ENCODE measurements at regions not wholly inside any gene's neighbourhood (a gene's known extent, or its start where the extent isn't known, plus 50 kb on each side); places are given as distances from the start of the nearest gene placed in this dataset.

DNA sequence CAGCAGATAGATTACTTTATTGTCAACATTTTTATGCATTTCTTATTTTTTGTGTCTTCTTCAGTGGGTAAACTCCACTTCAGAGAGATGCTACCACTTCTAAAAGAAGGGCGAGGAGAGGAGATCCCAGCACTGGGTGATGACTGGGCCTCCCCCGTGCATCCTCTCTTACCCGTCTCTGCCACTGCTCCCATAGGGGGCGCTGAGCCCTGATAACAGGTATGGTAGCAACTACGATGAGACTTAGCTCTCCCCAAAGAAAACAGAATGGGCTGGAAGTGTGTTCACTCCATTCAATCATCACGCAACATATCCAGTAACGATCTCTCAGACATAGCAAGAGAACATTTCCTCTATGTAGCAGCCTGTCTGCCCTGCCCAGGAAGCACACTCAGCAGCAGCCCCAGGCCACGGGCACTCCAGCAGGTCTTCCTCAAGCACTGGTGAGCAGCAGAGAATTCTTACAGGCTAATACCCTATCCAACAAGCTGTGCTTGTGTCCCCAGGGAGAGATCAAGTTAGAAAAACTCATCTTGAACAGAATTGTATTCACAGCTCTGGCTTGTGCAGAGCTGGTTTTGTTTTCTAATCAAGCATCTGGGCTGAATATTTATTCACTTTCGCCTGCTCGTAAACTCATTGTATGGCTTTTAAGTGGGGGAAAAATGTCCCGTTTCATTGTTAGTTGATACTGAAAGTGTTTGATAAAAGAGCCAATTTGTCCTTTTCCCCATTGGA lies 533.1 kb upstream of the CDH4 start:
- in situ Hi-C loops (cut with HindIII; ENCODE audit: low sequenced_read_pairs), result no loop called here

- in situ Hi-C loops (cut with HindIII; ENCODE audit: low sequenced_read_pairs), result no loop called here
These were observed 526.7 kb upstream of the CDH4 start for GRCh38 chr20:60725311-60725906.

GRCh38 chr20:60727425-60727824 lies 524.6 kb upstream of the CDH4 start:
- in situ Hi-C loops (cut with HindIII; ENCODE audit: low sequenced_read_pairs), result no loop called here

DNA sequence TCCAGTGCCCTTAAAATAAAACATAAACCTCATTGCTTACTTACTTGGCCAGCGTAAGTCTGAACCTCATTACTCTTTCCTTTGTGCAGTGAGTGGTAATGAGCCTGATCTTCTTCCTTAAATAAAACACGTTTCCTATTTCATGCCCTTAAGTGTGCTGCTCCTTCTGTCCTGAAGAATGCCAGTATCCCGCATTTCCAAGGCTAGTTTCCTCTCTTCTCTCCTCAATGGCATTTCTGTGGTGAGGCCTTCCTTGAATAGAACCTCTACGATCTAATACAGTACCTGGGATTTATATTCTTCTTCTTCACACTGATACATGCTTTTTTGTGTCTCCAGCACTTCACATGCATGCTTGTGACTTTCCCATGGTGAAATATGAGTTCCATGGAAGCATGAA lies 523.4 kb upstream of the CDH4 start:
- in situ Hi-C loops (cut with HindIII; ENCODE audit: low sequenced_read_pairs), result no loop called here

- in situ Hi-C loops (cut with HindIII; ENCODE audit: low sequenced_read_pairs), result no loop called here
These were observed 522.7 kb upstream of the CDH4 start for GRCh38 chr20:60729135-60729900.

GRCh38 chr20:60732322-60732721 lies 519.7 kb upstream of the CDH4 start:
- in situ Hi-C loops (cut with HindIII; ENCODE audit: low sequenced_read_pairs), result no loop called here

GRCh38 chr20:60748086-60748485 lies 504.0 kb upstream of the CDH4 start:
- in situ Hi-C loops (cut with HindIII; ENCODE audit: low sequenced_read_pairs), result no loop called here

- in situ Hi-C loops (cut with HindIII; ENCODE audit: low sequenced_read_pairs), result no loop called here
These were observed 502.1 kb upstream of the CDH4 start for GRCh38 chr20:60749804-60750602.

- in situ Hi-C loops (cut with HindIII; ENCODE audit: low sequenced_read_pairs), result no loop called here
These were observed 501.2 kb upstream of the CDH4 start for GRCh38 chr20:60750909-60751308.

DNA sequence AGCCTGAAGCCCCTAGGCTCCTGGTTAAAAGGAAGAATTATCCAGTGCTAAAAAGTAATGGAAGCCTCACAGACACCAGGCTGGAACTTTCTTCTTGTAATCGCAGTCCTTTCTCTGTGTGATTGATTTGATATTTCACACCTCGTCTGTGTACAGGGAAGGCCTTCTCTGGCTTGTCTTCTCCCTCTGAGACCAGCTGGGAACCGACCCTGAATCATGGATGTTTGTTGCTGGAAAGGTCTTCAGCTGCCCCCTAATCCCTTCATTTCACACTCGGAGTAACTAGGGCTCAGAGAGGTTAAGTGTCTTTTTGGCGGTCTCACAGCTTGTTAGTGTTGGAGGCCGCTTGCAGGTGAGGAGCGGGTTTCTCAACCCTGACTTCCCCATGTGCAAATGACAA lies 500.2 kb upstream of the CDH4 start:
- in situ Hi-C loops (cut with HindIII; ENCODE audit: low sequenced_read_pairs), result no loop called here

GRCh38 chr20:60752741-60753420 lies 499.2 kb upstream of the CDH4 start:
- in situ Hi-C loops (cut with HindIII; ENCODE audit: low sequenced_read_pairs), result no loop called here

DNA sequence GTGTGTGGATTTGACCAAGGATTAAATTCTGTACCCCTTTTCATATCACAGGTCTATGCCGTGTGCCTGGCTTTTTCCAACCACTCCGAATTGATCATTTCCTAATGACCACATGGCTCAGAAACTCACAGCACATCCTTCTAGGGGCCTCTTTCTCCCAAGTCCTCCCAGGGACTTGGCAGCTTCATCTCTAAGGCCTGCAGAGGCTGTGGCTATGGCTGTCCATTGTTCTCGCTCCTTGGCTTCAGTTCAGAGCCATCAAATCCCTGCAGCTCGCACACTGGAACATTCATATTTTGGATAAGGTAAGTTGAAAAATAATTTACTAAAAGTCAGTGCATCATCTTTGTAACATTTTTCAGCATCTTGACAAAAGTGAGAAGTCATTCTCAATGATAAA lies 497.2 kb upstream of the CDH4 start:
- in situ Hi-C loops (cut with HindIII; ENCODE audit: low sequenced_read_pairs), result no loop called here

GRCh38 chr20:60759651-60760050 lies 492.4 kb upstream of the CDH4 start:
- in situ Hi-C loops (cut with HindIII; ENCODE audit: low sequenced_read_pairs), result no loop called here

DNA sequence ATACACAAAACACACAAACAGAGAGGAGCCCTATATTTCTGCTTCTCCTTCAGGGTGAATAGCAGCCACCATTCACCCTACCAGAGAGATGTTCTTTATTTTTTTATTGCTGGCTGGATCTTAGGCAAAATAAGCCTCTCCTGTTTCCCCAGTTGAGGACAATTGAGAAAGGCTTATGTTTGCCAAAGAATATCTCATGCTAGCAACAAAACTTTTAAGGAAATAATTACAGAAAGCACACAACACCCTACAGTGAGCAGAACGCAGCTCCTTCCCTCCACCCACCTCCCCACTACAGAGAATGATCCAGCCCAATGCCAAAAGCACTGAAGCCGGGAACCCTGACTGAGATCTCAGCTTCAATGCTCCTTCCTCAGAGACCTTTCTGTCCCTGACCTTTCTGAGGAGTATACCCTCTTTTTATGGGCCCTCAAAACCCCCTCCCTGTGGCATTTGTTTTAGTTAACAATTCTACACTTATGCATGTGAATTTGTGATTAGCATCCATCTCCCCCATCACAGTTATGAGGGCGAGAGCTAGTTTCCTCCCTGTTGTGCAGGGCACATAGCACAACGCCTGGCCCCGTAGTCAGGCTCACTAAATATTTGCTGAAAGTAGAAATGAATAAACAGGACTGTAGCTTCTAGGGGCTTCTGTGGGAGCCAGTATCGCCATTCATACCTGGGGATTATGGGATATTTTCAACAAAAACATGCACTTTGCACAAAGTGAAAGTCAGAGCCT lies 491.6 kb upstream of the CDH4 start:
- in situ Hi-C loops (cut with HindIII; ENCODE audit: low sequenced_read_pairs), result no loop called here

- in situ Hi-C loops (cut with HindIII; ENCODE audit: low sequenced_read_pairs), result no loop called here
These were observed 491.0 kb upstream of the CDH4 start for GRCh38 chr20:60761056-60761455.

DNA sequence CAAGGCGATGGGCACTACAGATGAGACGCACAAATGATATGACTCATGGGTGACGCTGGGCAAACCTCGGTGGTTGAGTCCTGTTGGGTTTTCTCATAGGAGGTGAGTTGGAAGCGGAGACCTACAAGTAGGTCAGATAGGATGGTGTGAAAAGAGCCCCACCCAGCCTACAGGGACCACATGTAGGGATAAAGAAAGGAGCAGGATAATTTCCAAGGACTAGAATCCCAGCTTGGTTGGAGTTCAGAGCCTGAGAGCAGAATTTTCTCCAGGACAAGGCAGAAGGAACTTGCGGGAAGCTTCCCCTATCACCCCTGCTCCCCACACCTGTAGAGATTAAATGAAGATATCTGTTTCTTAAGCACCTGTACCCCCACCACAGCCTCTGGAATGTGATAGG lies 489.7 kb upstream of the CDH4 start:
- in situ Hi-C loops (cut with HindIII; ENCODE audit: low sequenced_read_pairs), result no loop called here

- in situ Hi-C loops (cut with HindIII; ENCODE audit: low sequenced_read_pairs), result no loop called here
These were observed 487.7 kb upstream of the CDH4 start for GRCh38 chr20:60764328-60764727.

DNA sequence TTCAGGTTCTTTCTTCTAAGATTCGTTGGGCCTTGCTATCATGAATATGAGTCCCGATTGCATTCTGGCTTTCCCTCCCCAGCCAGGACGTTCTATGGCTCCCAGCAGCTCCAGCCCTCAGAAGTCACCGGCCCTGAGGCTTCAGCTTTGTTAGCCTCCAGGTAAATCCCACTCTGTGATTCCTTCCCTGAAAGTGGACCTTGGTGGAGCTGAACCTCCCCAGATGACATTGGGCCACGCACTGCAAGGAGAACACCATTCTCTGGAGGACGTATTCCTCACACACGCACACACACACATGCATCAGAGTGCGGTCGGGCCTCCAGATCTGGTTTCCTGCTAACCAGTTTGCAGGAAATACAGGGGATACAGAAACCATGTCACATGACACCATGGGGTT lies 487.3 kb upstream of the CDH4 start:
- in situ Hi-C loops (cut with HindIII; ENCODE audit: low sequenced_read_pairs), result no loop called here

DNA sequence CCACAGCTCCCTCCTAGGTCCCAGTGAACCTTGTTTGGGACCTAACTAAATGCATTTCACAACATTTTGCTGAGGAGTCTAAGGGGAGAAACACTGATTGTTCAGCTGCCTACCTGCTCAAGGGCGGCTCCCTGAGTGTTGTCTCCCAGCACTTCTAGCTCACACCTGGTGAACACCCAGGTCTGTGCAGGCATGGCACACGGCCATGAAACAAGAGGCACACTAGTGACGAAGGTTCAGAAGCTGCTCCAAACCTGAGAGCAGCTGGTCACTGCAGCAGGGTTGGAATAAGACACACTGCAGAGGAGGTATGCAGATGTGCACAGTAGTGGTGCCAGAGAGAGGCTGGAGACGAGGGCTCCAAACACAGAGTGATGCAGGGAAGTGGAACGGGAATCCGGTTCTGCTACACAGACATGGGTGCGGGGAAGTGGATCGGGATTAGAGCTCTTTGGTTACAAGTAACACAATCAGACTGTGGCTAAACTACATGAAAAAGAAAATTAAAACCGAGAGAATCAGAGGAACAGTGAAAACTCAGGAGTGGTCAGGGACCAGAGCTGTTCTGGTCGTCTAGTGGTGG lies 486.1 kb upstream of the CDH4 start:
- in situ Hi-C loops (cut with HindIII; ENCODE audit: low sequenced_read_pairs), result no loop called here

DNA sequence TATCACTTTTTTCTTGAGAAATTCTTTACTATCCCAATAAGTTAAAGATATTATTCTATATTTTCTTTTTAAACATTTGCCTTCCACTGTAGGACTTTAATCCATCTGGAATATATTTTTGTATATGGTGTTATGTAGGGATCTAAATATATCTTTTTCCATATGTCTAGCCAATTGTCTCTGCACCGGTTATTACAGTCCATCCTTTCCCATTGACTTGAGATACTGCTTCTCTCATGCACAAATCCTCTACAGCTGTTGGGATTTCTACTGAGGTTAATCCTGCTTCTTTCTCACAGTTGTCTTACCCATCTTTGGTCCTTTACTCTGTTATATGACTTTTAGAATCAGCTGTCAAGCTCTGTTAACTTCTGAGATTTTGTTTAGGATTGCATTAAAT lies 483.8 kb upstream of the CDH4 start:
- in situ Hi-C loops (cut with HindIII; ENCODE audit: low sequenced_read_pairs), result no loop called here

Measured in DLD1 (cell line).